HG03039 (cell line): ENCODE measurements at regions not wholly inside any gene's neighbourhood (a gene's known extent, or its start where the extent isn't known, plus 50 kb on each side); places are given as distances from the start of the nearest gene placed in this dataset.
"Not testable (repeated sequence)": the region's sequence is repeated elsewhere in the genome, so short reads cannot be mapped to it uniquely, and the experiment has no call there.

Experiments
- ATAC-seq: cut with Tn5 transposase; IDR thresholded peaks from one replicate; pipeline ENCODE4 v1.9.1; 2021; ENCODE audit warnings: mild to moderate bottlenecking, moderate library complexity; ENCODE audit not compliant: unreplicated experiment

- no peak for ATAC-seq
Observed at GRCh38 chr3:176247191-176247590, 950.1 kb downstream of the TBL1XR1 start.

- ATAC-seq = no peak
Observed at GRCh38 chr3:176219970-176220369, 977.3 kb downstream of the TBL1XR1 start.

DNA sequence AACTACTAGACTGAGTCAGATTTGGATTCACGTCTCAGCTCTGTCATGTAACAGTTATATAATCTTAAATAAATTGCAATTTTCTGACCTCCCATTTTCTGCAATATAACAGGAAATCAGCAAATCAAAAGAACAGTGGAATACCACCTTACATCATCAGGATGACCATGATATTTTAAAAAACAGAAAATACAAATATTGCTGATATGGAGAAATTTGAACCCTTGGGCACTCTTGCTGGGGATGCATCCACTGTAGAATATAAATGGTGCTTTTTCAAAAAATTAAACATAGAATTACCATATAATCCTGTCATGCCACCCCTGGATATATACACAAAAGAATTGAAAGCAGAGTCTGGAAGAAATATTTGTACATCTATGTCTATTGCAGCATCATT is 982.5 kb downstream of the TBL1XR1 start:
- no peak for ATAC-seq

- not testable (repeated sequence) for ATAC-seq
Observed at GRCh38 chr3:176213314-176213713, 984.0 kb downstream of the TBL1XR1 start.

- no peak for ATAC-seq
Observed at GRCh38 chr3:176208915-176209314, 988.4 kb downstream of the TBL1XR1 start.

- no peak for ATAC-seq
Observed at GRCh38 chr3:176208283-176208682, 989.0 kb downstream of the TBL1XR1 start.

DNA sequence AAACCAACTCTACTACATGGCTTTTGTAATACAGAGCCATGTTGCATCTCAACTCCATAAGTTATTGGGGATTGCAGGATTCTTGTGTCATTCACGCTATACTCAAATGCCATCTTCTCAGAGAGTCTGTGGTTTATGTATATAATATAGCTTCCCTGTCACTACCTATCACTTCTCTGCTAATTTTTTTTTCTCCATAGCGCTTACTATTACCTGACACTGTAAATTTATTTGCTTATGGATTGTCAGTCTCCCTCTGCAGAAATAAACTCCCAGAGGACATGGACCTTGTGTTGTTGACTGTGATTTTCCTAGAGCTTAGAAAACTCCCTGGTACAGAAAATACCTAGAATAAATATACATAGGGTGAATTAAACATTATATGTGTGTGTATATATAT is 990.5 kb downstream of the TBL1XR1 start:
- ATAC-seq = no peak

DNA sequence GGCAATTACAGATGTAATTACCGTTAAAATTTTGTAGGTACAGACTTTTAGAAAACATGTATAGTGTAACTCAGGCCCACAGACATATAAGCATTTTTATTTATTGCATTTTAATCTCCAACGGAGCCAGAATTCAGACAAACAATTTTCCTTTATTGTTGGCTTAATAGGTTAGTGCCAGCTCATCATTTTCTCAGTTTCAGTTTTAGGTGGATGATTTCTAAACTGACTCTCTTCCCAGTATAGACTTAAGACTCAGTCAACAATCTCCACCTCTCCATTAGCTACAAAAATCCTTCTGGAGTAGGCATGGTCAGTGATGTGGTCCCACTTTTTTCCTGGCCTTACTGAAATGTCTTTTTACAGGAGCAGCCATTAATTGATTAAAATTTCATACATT is 994.6 kb downstream of the TBL1XR1 start:
- ATAC-seq = no peak

GRCh38 chr3:176193032-176193730 is 1004.1 kb downstream of the TBL1XR1 start:
- no peak for ATAC-seq

DNA sequence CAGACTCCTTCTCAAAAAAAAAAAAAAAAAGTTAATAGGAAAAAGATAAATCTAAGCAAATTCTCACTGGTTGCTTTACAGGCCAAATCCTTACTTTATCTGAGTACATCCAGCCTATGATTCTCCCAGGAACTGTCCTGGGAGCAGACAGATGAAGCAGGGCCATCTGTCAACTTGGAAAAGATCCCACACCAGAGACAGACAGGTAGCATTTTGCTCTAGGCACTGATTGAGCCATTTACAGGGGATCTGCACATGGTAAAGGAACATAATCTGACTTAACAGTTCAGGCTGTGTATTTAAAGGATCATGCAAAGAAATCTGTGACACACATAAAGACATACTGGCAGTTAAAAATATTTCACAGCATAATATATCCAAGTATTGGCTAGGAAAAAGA is 1006.5 kb downstream of the TBL1XR1 start:
- ATAC-seq = no peak

- ATAC-seq = no peak
Observed at GRCh38 chr3:176183181-176183580, 1014.1 kb downstream of the TBL1XR1 start.

DNA sequence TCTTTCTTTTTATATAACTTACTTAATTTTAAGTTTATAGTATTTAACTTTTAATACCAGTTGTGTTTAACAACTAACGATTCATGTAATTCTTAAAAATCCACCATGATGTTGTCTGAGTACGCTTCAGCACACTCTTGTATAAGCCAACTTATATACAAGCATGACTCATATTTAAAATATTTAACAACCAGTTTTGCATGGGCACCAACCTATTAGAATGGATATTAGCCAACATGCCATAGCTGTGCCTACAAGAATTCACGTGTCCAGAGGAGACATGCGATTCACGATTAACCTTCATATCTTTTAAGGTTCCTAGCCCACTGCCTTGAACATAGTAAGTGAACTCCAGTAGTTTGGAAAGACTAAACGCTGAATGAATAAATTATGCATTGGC is 1023.2 kb downstream of the TBL1XR1 start:
- no peak for ATAC-seq

- ATAC-seq = no peak
Observed at GRCh38 chr3:176172492-176172891, 1024.8 kb downstream of the TBL1XR1 start.

DNA sequence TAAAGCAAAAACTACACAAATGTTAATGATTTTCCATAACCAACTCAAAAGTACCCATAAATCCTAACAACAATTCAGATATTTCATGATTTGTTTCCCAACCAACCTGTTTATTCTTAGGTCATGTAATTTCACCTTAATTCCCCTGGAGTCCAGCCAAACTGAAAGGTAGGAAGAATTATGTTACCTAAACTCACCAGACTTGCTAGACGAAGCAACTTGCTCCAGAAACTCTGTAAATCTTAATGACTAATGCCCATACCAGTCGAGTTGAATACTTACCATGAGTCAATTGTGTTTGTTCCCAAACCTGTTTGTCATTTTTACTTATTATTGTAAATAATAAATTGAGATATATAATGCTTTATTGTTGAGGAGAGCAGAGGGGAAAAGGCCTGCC is 1030.0 kb downstream of the TBL1XR1 start:
- no peak for ATAC-seq

GRCh38 chr3:176160997-176161396 is 1036.3 kb downstream of the TBL1XR1 start:
- no peak for ATAC-seq

- ATAC-seq = no peak
Observed at GRCh38 chr3:176159796-176160195, 1037.5 kb downstream of the TBL1XR1 start.

GRCh38 chr3:176155012-176155411 is 1042.3 kb downstream of the TBL1XR1 start:
- no peak for ATAC-seq

DNA sequence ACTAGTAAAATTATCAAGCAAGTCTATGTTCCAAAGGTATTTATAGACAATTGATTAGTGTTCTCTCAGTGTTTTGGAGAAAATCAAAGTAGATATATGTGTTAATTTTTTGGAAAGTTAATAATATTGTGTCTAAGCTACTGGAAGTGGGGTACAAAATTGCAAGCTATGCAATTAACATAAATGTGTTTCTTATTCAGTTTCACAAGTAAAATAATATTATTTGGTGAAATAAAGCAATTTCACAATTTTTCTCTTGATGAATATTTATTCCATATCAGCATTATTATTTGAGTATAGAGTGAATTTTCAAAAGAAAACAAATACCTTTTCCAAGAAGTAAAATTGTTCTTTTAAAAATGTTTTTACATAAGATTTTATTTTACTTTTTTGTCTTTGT is 1047.7 kb downstream of the TBL1XR1 start:
- ATAC-seq = no peak

DNA sequence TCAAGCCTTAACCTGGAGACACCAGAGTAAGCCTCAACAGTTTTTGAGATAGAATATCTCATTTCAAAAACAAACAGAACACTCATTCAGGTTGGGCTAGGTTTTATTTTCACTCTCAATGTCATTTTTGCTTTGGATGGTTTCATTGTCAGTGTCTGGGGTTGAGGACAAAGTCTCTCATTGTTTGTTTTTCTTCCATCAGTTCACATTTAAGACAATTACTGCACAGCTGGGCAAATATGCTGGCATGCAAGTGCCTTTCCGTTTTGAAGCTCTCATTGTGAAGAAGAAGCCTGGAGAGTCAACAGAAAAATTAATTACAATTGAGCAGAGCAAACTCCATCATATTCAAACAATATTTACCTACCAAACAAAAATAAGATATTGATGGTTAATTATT is 1050.0 kb downstream of the TBL1XR1 start:
- no peak for ATAC-seq

- ATAC-seq = no peak
Observed at GRCh38 chr3:176141837-176142236, 1055.4 kb downstream of the TBL1XR1 start.

DNA sequence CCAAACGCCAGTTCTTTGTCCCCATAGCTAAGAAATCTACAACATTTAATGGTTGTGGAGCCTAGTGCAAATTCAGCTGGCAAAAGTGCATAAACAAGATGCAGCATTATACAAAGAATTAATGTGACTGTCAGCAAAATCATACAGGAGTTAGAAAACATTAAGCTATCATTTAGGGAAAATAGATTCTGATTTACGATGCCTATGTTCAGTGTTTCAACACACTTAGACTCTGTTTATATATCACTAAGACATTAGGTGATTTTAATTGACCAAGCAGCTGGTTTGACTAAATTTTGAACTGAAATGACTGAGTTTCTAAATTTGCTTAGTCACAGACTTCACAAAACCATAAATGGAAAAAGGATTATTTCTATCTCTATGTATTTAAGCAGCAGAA is 1076.8 kb downstream of the TBL1XR1 start:
- ATAC-seq = no peak

- ATAC-seq = no peak
Observed at GRCh38 chr3:176119826-176120225, 1077.5 kb downstream of the TBL1XR1 start.

DNA sequence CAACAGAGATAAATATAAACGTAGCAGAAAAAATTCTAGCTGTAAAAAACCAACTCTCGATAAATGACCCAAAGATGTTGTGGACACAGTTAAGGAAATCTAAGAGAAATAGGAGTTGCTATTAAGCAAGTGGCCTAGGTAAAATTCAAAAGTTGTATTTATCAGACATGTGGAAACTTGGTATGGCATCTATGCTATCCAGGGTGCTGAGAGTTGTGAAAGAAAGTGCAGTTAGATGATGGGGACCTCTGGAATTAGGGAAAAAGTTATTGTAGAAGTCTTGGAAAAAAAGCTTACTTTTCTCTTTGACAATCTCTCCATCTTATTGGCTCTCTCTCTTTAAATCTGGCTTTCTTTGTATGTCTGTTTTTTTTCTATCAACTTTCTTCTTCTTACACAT is 1090.9 kb downstream of the TBL1XR1 start:
- no peak for ATAC-seq
